BJ (cell line): ENCODE measurements at regions not wholly inside any gene's neighbourhood (a gene's known extent, or its start where the extent isn't known, plus 50 kb on each side); places are given as distances from the start of the nearest gene placed in this dataset.

Source experiments
- CTCF ChIA-PET: fragments of 350-600 bp; formaldehyde crosslinking; extraction: SDS; loops from one replicate; lab custom pipeline; 2021; ENCODE audit warnings: antibody characterized with exemption, inconsistent platforms; lab: Yijun Ruan, JAX
- POLR2A ChIA-PET: fragments of 300-600 bp; sonication (Branson Sonifier 250); formaldehyde crosslinking; extraction: SDS; loops from one replicate; lab custom pipeline; 2021; ENCODE audit warnings: antibody characterized with exemption; lab: Charles Lee
- DNase-seq: peaks from one replicate; pipeline ENCODE4 v3.0.0-alpha.2; 2011; ENCODE audit warnings: low read depth
- H3K27me3 ChIP-seq: 2 replicates; pipeline ENCODE4 v1.6.0; 2011; ENCODE audit warnings: low read length; ENCODE audit not compliant: control insufficient read depth, insufficient read depth
- H3K36me3 ChIP-seq: 2 replicates; pipeline ENCODE4 v1.5.1; 2011; ENCODE audit warnings: low read length; ENCODE audit not compliant: control insufficient read depth, insufficient read depth
- H3K4me3 ChIP-seq: 2 replicates; pipeline ENCODE4 v1.5.1; 2011; ENCODE audit warnings: low read depth, mild to moderate bottlenecking, control low read depth, low read length
- TF ChIP-seq, protein P1 (sequence below): IDR thresholded peaks from 2 replicates; pipeline ENCODE4 v1.5.1; 2011; ENCODE audit warnings: low read depth, mild to moderate bottlenecking, control low read depth, inconsistent platforms, low read length, moderate library complexity; ENCODE audit not compliant: insufficient read depth

DNA sequence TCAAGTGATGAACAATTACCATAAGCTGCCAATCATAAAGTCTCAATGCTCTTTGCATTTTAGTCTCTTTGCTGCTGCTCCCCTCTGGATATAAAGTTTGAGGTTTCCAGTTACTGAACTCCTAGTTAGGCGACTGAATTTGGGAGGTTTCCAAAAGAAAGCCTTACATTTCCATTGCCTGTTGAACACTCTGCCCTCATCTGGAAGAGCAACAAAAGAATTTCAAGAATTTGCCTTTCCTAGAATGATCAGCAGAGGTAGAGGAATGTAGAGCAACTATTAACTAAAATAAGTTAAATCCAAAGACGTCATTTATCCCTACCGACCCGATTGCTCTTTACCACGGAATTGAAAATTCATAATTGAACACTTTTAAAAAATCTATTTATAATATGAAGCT is 53.4 kb upstream of the PRICKLE2 start:
- H3K27me3 ChIP-seq: no peaks in the 10 kb centered on the region; the same call in 1 of the 2 replicates
- ChIA-PET POLR2A (no interaction called here), CTCF (interaction anchor here (1.1 kb wide), 2 partner anchors 10 kb away, joined by 4 to 5 read pairs; no protein-coding TSS in a partner anchor)
- no peak overlapping the region for H3K4me3 ChIP-seq
- no peak for DNase-seq
- H3K36me3 ChIP-seq: no peaks in the 10 kb centered on the region
- TF ChIP-seq, protein P1, sequence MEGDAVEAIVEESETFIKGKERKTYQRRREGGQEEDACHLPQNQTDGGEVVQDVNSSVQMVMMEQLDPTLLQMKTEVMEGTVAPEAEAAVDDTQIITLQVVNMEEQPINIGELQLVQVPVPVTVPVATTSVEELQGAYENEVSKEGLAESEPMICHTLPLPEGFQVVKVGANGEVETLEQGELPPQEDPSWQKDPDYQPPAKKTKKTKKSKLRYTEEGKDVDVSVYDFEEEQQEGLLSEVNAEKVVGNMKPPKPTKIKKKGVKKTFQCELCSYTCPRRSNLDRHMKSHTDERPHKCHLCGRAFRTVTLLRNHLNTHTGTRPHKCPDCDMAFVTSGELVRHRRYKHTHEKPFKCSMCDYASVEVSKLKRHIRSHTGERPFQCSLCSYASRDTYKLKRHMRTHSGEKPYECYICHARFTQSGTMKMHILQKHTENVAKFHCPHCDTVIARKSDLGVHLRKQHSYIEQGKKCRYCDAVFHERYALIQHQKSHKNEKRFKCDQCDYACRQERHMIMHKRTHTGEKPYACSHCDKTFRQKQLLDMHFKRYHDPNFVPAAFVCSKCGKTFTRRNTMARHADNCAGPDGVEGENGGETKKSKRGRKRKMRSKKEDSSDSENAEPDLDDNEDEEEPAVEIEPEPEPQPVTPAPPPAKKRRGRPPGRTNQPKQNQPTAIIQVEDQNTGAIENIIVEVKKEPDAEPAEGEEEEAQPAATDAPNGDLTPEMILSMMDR: no peak

DNA sequence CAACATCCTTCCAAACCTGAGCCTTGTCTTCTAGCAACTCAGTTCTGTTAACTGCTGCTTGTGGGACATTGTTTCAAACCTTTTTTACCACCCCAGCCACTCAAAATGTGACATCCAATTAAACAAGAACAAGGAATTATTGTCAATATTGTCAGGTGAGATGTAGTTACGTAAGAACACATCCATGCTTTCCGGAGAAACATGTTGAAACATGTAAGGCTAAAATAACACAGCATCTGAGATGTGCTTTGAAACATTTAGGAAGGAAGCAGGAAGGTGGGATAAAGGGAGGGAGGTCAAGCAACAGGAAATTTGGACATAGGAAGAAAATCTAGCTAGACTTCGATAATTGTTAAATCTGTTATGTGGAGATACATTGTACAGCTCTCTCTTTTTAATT is 50.9 kb upstream of the PRICKLE2 start:
- CTCF ChIA-PET: no interaction called here
- POLR2A ChIA-PET: no interaction called here
- no peaks in the 10 kb centered on the region for H3K36me3 ChIP-seq
- TF ChIP-seq, protein P1: no peak
- H3K4me3 ChIP-seq: no peak overlapping the region
- no peak for DNase-seq
- no peaks in the 10 kb centered on the region; the same call in 1 of the 2 replicates for H3K27me3 ChIP-seq
